Vagina (tissue), 2 donors: ENCODE measurements at regions not wholly inside any gene's neighbourhood (a gene's known extent, or its start where the extent isn't known, plus 50 kb on each side); places are given as distances from the start of the nearest gene placed in this dataset.

Experiments used
- DNase-seq, 2 donors: peaks; one replicate each; pipeline ENCODE4 v3.0.0-alpha.2; 2017; ENCODE audit errors: extremely low spot score in 2 of 2
- H3K27ac ChIP-seq: fragments of 200-600 bp; sonication (generic); one replicate; pipeline ENCODE4 v1.5.1; 2019
- H3K27me3 ChIP-seq: fragments of 200-600 bp; sonication (generic); one replicate; pipeline ENCODE4 v1.5.1; 2019
- H3K36me3 ChIP-seq, 2 donors: fragments of 200-600 bp; sonication (generic); one replicate each; pipeline ENCODE4 v1.5.1; 2017 to 2019
- H3K4me1 ChIP-seq: fragments of 200-600 bp; sonication (generic); one replicate; pipeline ENCODE4 v1.5.1; 2019
- H3K4me3 ChIP-seq, 2 donors: fragments of 200-600 bp; sonication (generic); 1 replicate in 1 of 2; 2 replicates in 1 of 2; pipeline ENCODE4 v1.5.1; 2016 to 2019
- H3K9me3 ChIP-seq: fragments of 200-600 bp; sonication (generic); one replicate; pipeline ENCODE4 v1.5.1; 2019
- CTCF ChIP-seq, 3 experiments: fragments of 450-650 bp in 2 of 3; fragments of 200-600 bp in 1 of 3; sonication (generic) in 1 of 3; IDR thresholded peaks; one replicate each; pipeline ENCODE4 v1.5.1; 2017 to 2019; ENCODE audit warnings: antibody characterized with exemption in 3 of 3, mild to moderate bottlenecking in 2 of 3, moderate library complexity in 2 of 3
- POLR2A ChIP-seq, 2 donors: fragments of 450-650 bp; IDR thresholded peaks; one replicate each; pipeline ENCODE4 v1.6.1; 2017; ENCODE audit warnings: antibody characterized with exemption in 2 of 2, mild to moderate bottlenecking in 2 of 2, moderate library complexity in 2 of 2
- POLR2AphosphoS5 ChIP-seq, 2 donors: sonication (generic); formaldehyde crosslinking; IDR thresholded peaks; one replicate each; pipeline ENCODE4 v1.9.0; 2017; ENCODE audit warnings: antibody characterized with exemption in 2 of 2, mild to moderate bottlenecking in 2 of 2, low read depth in 1 of 2; ENCODE audit not compliant: insufficient read depth in 1 of 2
- intact Hi-C: fragments of 100-400 bp; cut with DNase I; formaldehyde crosslinking; loops from one replicate; pipeline ENCODE4 v1.15.1; 2023

- H3K27ac ChIP-seq = no peak overlapping the region
- intact Hi-C loops = no loop called here
- peaks cover 15% of the 10 kb centered on the region for H3K4me1 ChIP-seq
- DNase-seq = peak in 1 of 2 donors; percentile 70
- H3K9me3 ChIP-seq = no peaks in the 10 kb centered on the region
- no peaks in the 10 kb centered on the region for H3K36me3 ChIP-seq
- H3K27me3 ChIP-seq = no peaks in the 10 kb centered on the region
- no peak overlapping the region for H3K4me3 ChIP-seq
- no peak for TF ChIP-seq POLR2AphosphoS5 (IDR thresholded peaks at IDR 0.05; ENCODE audit: insufficient read depth in 1 of 2, low read depth in 1 of 2)
- TF ChIP-seq POLR2A (IDR thresholded peaks at IDR 0.05) = no peak
- no peak for TF ChIP-seq CTCF (IDR thresholded peaks at IDR 0.05)
Observed at GRCh38 chr5:2032432-2032831, 149.7 kb upstream of the IRX4 start.

- Histone ChIP-seq H3K27ac (no peak overlapping the region), H3K9me3 (no peaks in the 10 kb centered on the region), H3K4me1 (peaks cover 15% of the 10 kb centered on the region), H3K36me3 (no peaks in the 10 kb centered on the region), H3K27me3 (no peaks in the 10 kb centered on the region), H3K4me3 (no peak overlapping the region)
- no peak for DNase-seq
- TF ChIP-seq POLR2A (IDR thresholded peaks at IDR 0.05) (no peak), CTCF (IDR thresholded peaks at IDR 0.05) (no peak), POLR2AphosphoS5 (IDR thresholded peaks at IDR 0.05; ENCODE audit: insufficient read depth in 1 of 2, low read depth in 1 of 2) (no peak)
- intact Hi-C loops = no loop called here
Observed at GRCh38 chr5:2031581-2031980, 148.9 kb upstream of the IRX4 start.

- H3K9me3 ChIP-seq = no peaks in the 10 kb centered on the region
- DNase-seq = peak in 1 of 2 donors; percentile 74
- intact Hi-C loops = no loop called here
- no peaks in the 10 kb centered on the region for H3K27me3 ChIP-seq
- TF ChIP-seq CTCF (IDR thresholded peaks at IDR 0.05) = no peak
- TF ChIP-seq POLR2A (IDR thresholded peaks at IDR 0.05) = no peak
- no peak for TF ChIP-seq POLR2AphosphoS5 (IDR thresholded peaks at IDR 0.05; ENCODE audit: insufficient read depth in 1 of 2, low read depth in 1 of 2)
- peak overlapping the region; percentile 18 for H3K27ac ChIP-seq
- H3K4me1 ChIP-seq = peaks cover 15% of the 10 kb centered on the region
- no peaks in the 10 kb centered on the region for H3K36me3 ChIP-seq
- H3K4me3 ChIP-seq = no peak overlapping the region
Observed at GRCh38 chr5:2030131-2030530, 147.4 kb upstream of the IRX4 start.

- H3K36me3 ChIP-seq = no peaks in the 10 kb centered on the region
- no peak overlapping the region for H3K4me3 ChIP-seq
- no peaks in the 10 kb centered on the region for H3K9me3 ChIP-seq
- intact Hi-C loops = no loop called here
- TF ChIP-seq POLR2A (IDR thresholded peaks at IDR 0.05) (no peak), POLR2AphosphoS5 (IDR thresholded peaks at IDR 0.05; ENCODE audit: insufficient read depth in 1 of 2, low read depth in 1 of 2) (peak; percentile 18 to 23)
- H3K4me1 ChIP-seq = peaks cover 15% of the 10 kb centered on the region
- DNase-seq = no peak
- no peaks in the 10 kb centered on the region for H3K27me3 ChIP-seq
- peak overlapping the region; percentile 18 for H3K27ac ChIP-seq
Observed at GRCh38 chr5:2029206-2029605, 146.5 kb upstream of the IRX4 start.

GRCh38 chr5:2027790-2028189 lies 145.1 kb upstream of the IRX4 start:
- Histone ChIP-seq H3K27ac (no peak overlapping the region), H3K4me3 (no peak overlapping the region), H3K27me3 (no peaks in the 10 kb centered on the region), H3K4me1 (peaks cover 15% of the 10 kb centered on the region), H3K9me3 (no peaks in the 10 kb centered on the region), H3K36me3 (no peaks in the 10 kb centered on the region)
- DNase-seq = peak in 1 of 2 donors; percentile 3
- TF ChIP-seq CTCF (IDR thresholded peaks at IDR 0.05) (no peak), POLR2A (IDR thresholded peaks at IDR 0.05) (no peak), POLR2AphosphoS5 (IDR thresholded peaks at IDR 0.05; ENCODE audit: insufficient read depth in 1 of 2, low read depth in 1 of 2) (no peak)
- intact Hi-C loops = no loop called here
